GM23248 (cell line): ENCODE measurements at regions not wholly inside any gene's neighbourhood (a gene's known extent, or its start where the extent isn't known, plus 50 kb on each side); places are given as distances from the start of the nearest gene placed in this dataset.
"Not testable (repeated sequence)": the region's sequence is repeated elsewhere in the genome, so short reads cannot be mapped to it uniquely, and the experiment has no call there.

Source experiments
- DNase-seq: peaks from one replicate; pipeline ENCODE4 v3.0.0-alpha.2; 2015
- H2AFZ ChIP-seq: fragments of 200-600 bp; sonication (generic); 2 replicates; pipeline ENCODE4 v1.6.1; 2016; ENCODE audit warnings: antibody characterized with exemption
- H3F3A ChIP-seq: fragments of 200-600 bp; sonication (generic); 2 replicates; pipeline ENCODE4 v1.6.1; 2016; ENCODE audit warnings: mild to moderate bottlenecking, antibody characterized with exemption, mixed run types; ENCODE audit not compliant: insufficient read depth
- H3K27ac ChIP-seq: fragments of 200-600 bp; sonication (generic); 2 replicates; pipeline ENCODE4 v1.5.1; 2016; ENCODE audit warnings: mild to moderate bottlenecking
- H3K27me3 ChIP-seq: fragments of 200-600 bp; sonication (generic); replicated peaks from 2 replicates; pipeline ENCODE4 v1.6.1; 2016; ENCODE audit warnings: mild to moderate bottlenecking; ENCODE audit not compliant: insufficient read depth
- H3K36me3 ChIP-seq: fragments of 200-600 bp; sonication (generic); 2 replicates; pipeline ENCODE4 v1.6.1; 2016; ENCODE audit warnings: low read depth, mild to moderate bottlenecking
- H3K4me1 ChIP-seq: fragments of 200-600 bp; sonication (generic); 2 replicates; pipeline ENCODE4 v1.6.1; 2016; ENCODE audit warnings: mild to moderate bottlenecking; ENCODE audit not compliant: insufficient read depth
- H3K4me2 ChIP-seq: fragments of 200-600 bp; sonication (generic); one replicate; pipeline ENCODE4 v1.6.1; 2016; ENCODE audit warnings: mild to moderate bottlenecking; ENCODE audit not compliant: unreplicated experiment
- H3K4me3 ChIP-seq: fragments of 200-600 bp; sonication (generic); 2 replicates; pipeline ENCODE4 v1.5.1; 2016; ENCODE audit warnings: mild to moderate bottlenecking
- H3K79me2 ChIP-seq: fragments of 200-600 bp; sonication (generic); 2 replicates; pipeline ENCODE4 v1.6.1; 2016; ENCODE audit warnings: mild to moderate bottlenecking; ENCODE audit not compliant: insufficient read depth
- H3K9ac ChIP-seq: fragments of 200-600 bp; sonication (generic); 2 replicates; pipeline ENCODE4 v1.6.1; 2016; ENCODE audit warnings: mild to moderate bottlenecking
- H3K9me2 ChIP-seq: fragments of 200-600 bp; sonication (generic); 2 replicates; pipeline ENCODE4 v1.6.1; 2016; ENCODE audit warnings: mixed run types, mild to moderate bottlenecking, moderate library complexity; ENCODE audit not compliant: insufficient read depth
- H3K9me3 ChIP-seq: fragments of 200-600 bp; sonication (generic); one replicate; pipeline ENCODE4 v1.6.1; 2017; ENCODE audit warnings: low read depth
- H4K20me1 ChIP-seq: fragments of 200-600 bp; sonication (generic); 2 replicates; pipeline ENCODE4 v1.6.0; 2016; ENCODE audit not compliant: insufficient read depth
- EZH2 ChIP-seq: fragments of 200-600 bp; sonication (generic); IDR thresholded peaks from 2 replicates; pipeline ENCODE4 v1.6.1; 2018; ENCODE audit warnings: antibody characterized with exemption, mild to moderate bottlenecking; ENCODE audit not compliant: insufficient read depth, poor library complexity, severe bottlenecking
- EZH2phosphoT487 ChIP-seq: fragments of 200-600 bp; sonication (generic); IDR thresholded peaks from 2 replicates; pipeline ENCODE4 v1.6.1; 2018; ENCODE audit warnings: antibody characterized with exemption, moderate library complexity, mild to moderate bottlenecking, low read depth; ENCODE audit not compliant: insufficient read depth
- WGBS, 2 experiments: methylation state at CpG; one replicate each; pipeline ENCODE4 v1.1.6; 2015 to 2017; ENCODE audit warnings: low lambda C conversion rate in 2 of 2, low coverage in 1 of 2; ENCODE audit errors: missing lambda C conversion rate in 2 of 2; 5-methylcytosine and 5-hydroxymethylcytosine counted together
- in situ Hi-C: fragments of 300-500 bp; cut with MboI; formaldehyde crosslinking; loops from 2 replicates; pipeline ENCODE4 v1.15.0; 2020

- H3K27ac ChIP-seq, H3K9me2 ChIP-seq, H3K79me2 ChIP-seq, H3K4me1 ChIP-seq, DNase-seq, H3K4me3 ChIP-seq, H3K4me2 ChIP-seq, H3K9ac ChIP-seq, H2AFZ ChIP-seq, H3K9me3 ChIP-seq, H4K20me1 ChIP-seq, H3K27me3 ChIP-seq, H3F3A ChIP-seq, H3K36me3 ChIP-seq: not testable (repeated sequence)
- WGBS, 2 experiments = 39 to 42% methylated on average over 2 of the region's 2 CpGs
- in situ Hi-C loops = loop anchor here (25.0 kb wide), 1 partner anchor 172 kb away; no protein-coding TSS in a partner anchor
These were observed 118.0 kb downstream of the PPIAL4G start for GRCh38 chr1:148365151-148365550.

- not testable (repeated sequence) for H3F3A ChIP-seq, H3K4me3 ChIP-seq, H3K36me3 ChIP-seq, H3K27me3 ChIP-seq, H3K4me2 ChIP-seq, H3K79me2 ChIP-seq, H3K27ac ChIP-seq, H3K9me2 ChIP-seq, H2AFZ ChIP-seq, H3K4me1 ChIP-seq, H3K9me3 ChIP-seq, DNase-seq, H3K9ac ChIP-seq, H4K20me1 ChIP-seq
- WGBS, 2 experiments = 52 to 56% methylated on average over 3 of the region's 3 CpGs
- in situ Hi-C loops = loop anchor here (25.0 kb wide), 1 partner anchor 173 kb away; no protein-coding TSS in a partner anchor
These were observed 119.1 kb downstream of the PPIAL4G start for GRCh38 chr1:148363979-148364378.

- no peaks in the 10 kb centered on the region for H4K20me1 ChIP-seq
- H3K4me2 ChIP-seq = no peak overlapping the region
- H3K27ac ChIP-seq = no peak overlapping the region
- no peaks in the 10 kb centered on the region for H3K9me2 ChIP-seq
- 91 to 98% methylated on average over 2 of the region's 2 CpGs for WGBS, 2 experiments
- TF ChIP-seq EZH2phosphoT487 (no peak), EZH2 (no peak)
- no peak overlapping the region for H3K4me3 ChIP-seq
- H3K9ac ChIP-seq = no peak overlapping the region
- H3K9me3 ChIP-seq = no peaks in the 10 kb centered on the region
- H3K36me3 ChIP-seq = no peaks in the 10 kb centered on the region
- H3K79me2 ChIP-seq = no peaks in the 10 kb centered on the region
- no peaks in the 10 kb centered on the region for H3F3A ChIP-seq
- no peaks in the 10 kb centered on the region for H3K27me3 ChIP-seq
- DNase-seq = no peak
- peaks cover 3% of the 10 kb centered on the region; the same call in 1 of the 2 replicates for H3K4me1 ChIP-seq
- in situ Hi-C loops = loop anchor here (25.0 kb wide), 1 partner anchor 174 kb away; no protein-coding TSS in a partner anchor
- no peak overlapping the region for H2AFZ ChIP-seq
These were observed 119.7 kb downstream of the PPIAL4G start for GRCh38 chr1:148363439-148363810.

GRCh38 chr1:148362626-148363438, 120.3 kb downstream of the PPIAL4G start:
- Histone ChIP-seq H3K9me2 (no peaks in the 10 kb centered on the region), H3K4me3 (peak overlapping the region; percentile 64), H3F3A (no peaks in the 10 kb centered on the region), H3K9me3 (no peaks in the 10 kb centered on the region), H3K9ac (peak overlapping the region; percentile 55), H3K36me3 (no peaks in the 10 kb centered on the region), H3K4me2 (peak overlapping the region; percentile 65), H3K27ac (no peak overlapping the region), H3K79me2 (no peaks in the 10 kb centered on the region), H3K27me3 (no peaks in the 10 kb centered on the region), H2AFZ (peak overlapping the region; percentile 78), H4K20me1 (no peaks in the 10 kb centered on the region), H3K4me1 (peaks cover 3% of the 10 kb centered on the region; the same call in 1 of the 2 replicates)
- peak; percentile 85 for DNase-seq
- WGBS, 2 experiments = 21 to 23% methylated on average over 28 to 29 of the region's 29 CpGs
- no peak for TF ChIP-seq EZH2phosphoT487
- no peak for TF ChIP-seq EZH2
- in situ Hi-C loops = loop anchor here (25.0 kb wide), 1 partner anchor 174 kb away; no protein-coding TSS in a partner anchor

GRCh38 chr1:148362216-148362611, 120.9 kb downstream of the PPIAL4G start:
- Histone ChIP-seq H3K4me3 (peak overlapping the region; percentile 62), H3F3A (no peaks in the 10 kb centered on the region), H3K9me2 (no peaks in the 10 kb centered on the region), H3K27me3 (no peaks in the 10 kb centered on the region), H2AFZ (peak overlapping the region; percentile 39), H3K4me2 (peak overlapping the region; percentile 75), H3K36me3 (no peaks in the 10 kb centered on the region), H4K20me1 (no peaks in the 10 kb centered on the region), H3K9ac (0 out of 2 replicates have a peak overlapping the region, but pooled peaks have one; percentile 19), H3K4me1 (peaks cover 3% of the 10 kb centered on the region; the same call in 1 of the 2 replicates), H3K79me2 (no peaks in the 10 kb centered on the region), H3K9me3 (no peaks in the 10 kb centered on the region), H3K27ac (no peak overlapping the region)
- in situ Hi-C loops = loop anchor here (25.0 kb wide), 1 partner anchor 175 kb away; no protein-coding TSS in a partner anchor
- no peak for TF ChIP-seq EZH2phosphoT487
- TF ChIP-seq EZH2 = no peak
- peak; percentile 26 for DNase-seq
- 3 to 8% methylated on average over 12 to 20 of the region's 20 CpGs for WGBS, 2 experiments

GRCh38 chr1:148361427-148362215, 121.5 kb downstream of the PPIAL4G start:
- H3K9me2 ChIP-seq, H3K36me3 ChIP-seq, H3K4me1 ChIP-seq, H3K79me2 ChIP-seq, H4K20me1 ChIP-seq, H3K9me3 ChIP-seq, H3K9ac ChIP-seq, H3F3A ChIP-seq, H3K27ac ChIP-seq, H3K27me3 ChIP-seq: not testable (repeated sequence)
- Histone ChIP-seq H3K4me3 (peak overlapping the region; percentile 62), H3K4me2 (peak overlapping the region; percentile 75), H2AFZ (peak overlapping the region; percentile 39)
- in situ Hi-C loops = loop anchor here (25.0 kb wide), 1 partner anchor 176 kb away; no protein-coding TSS in a partner anchor
- DNase-seq = peak; percentile 19
- 28 to 32% methylated on average over 34 of the region's 34 CpGs for WGBS, 2 experiments
